AG04450 (cell line): ENCODE measurements at regions not wholly inside any gene's neighbourhood (a gene's known extent, or its start where the extent isn't known, plus 50 kb on each side); places are given as distances from the start of the nearest gene placed in this dataset.

Experiments used
- CTCF ChIA-PET: fragments of 300-600, 350-600 bp; formaldehyde crosslinking; extraction: SDS; loops from one replicate; lab custom pipeline; 2022; ENCODE audit warnings: antibody characterized with exemption, inconsistent platforms; lab: Charles Lee
- POLR2A ChIA-PET: fragments of 350-600 bp; formaldehyde crosslinking; extraction: SDS; loops from one replicate; lab custom pipeline; 2021; ENCODE audit warnings: antibody characterized with exemption, inconsistent platforms; lab: Yijun Ruan, JAX
- DNase-seq: peaks from one replicate; pipeline ENCODE4 v3.0.0-alpha.2; 2011; ENCODE audit warnings: low read depth, low spot score
- H3K27ac ChIP-seq: one replicate; pipeline ENCODE4 v1.5.1; 2012; ENCODE audit warnings: low read depth, low read length, control low read depth
- H3K27me3 ChIP-seq: one replicate; pipeline ENCODE4 v1.6.0; 2012; ENCODE audit warnings: low read length; ENCODE audit not compliant: control insufficient read depth, insufficient read depth
- H3K4me3 ChIP-seq: 2 replicates; pipeline ENCODE4 v1.5.1; 2011; ENCODE audit warnings: mild to moderate bottlenecking, low read depth, low read length, control low read depth
- H3K9me3 ChIP-seq: 2 replicates; pipeline ENCODE4 v1.5.1; 2012; ENCODE audit warnings: low read length; ENCODE audit not compliant: control insufficient read depth, insufficient read depth
- TF ChIP-seq, protein P1 (sequence below): IDR thresholded peaks from 2 replicates; pipeline ENCODE4 v1.5.1; 2011; ENCODE audit warnings: low read depth, low read length, control low read depth, inconsistent platforms

DNA sequence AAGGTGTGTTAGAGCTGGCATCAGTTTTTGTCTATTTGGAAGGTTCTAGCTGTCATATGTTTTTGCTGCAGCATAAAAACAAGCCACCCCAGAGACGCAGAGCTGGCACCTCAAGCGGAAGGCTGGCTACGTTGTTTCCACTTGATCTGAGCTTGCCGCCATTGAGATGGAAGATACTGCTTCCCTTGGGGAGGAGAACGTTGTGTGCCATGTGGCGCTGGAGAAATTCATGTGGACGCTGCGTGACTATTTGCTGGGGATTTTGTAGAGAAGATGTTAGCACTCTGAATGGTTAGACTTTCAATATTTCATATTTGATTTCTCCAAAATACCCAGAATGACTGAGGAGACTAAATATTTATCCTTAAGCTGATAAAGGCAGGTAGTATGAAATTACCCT is 216.2 kb upstream of the ST6GAL2 start:
- no peak overlapping the region for H3K27ac ChIP-seq
- POLR2A ChIA-PET = no interaction called here
- CTCF ChIA-PET = no interaction called here
- DNase-seq = no peak
- H3K27me3 ChIP-seq = no peaks in the 10 kb centered on the region
- H3K4me3 ChIP-seq = no peak overlapping the region
- TF ChIP-seq, protein P1, sequence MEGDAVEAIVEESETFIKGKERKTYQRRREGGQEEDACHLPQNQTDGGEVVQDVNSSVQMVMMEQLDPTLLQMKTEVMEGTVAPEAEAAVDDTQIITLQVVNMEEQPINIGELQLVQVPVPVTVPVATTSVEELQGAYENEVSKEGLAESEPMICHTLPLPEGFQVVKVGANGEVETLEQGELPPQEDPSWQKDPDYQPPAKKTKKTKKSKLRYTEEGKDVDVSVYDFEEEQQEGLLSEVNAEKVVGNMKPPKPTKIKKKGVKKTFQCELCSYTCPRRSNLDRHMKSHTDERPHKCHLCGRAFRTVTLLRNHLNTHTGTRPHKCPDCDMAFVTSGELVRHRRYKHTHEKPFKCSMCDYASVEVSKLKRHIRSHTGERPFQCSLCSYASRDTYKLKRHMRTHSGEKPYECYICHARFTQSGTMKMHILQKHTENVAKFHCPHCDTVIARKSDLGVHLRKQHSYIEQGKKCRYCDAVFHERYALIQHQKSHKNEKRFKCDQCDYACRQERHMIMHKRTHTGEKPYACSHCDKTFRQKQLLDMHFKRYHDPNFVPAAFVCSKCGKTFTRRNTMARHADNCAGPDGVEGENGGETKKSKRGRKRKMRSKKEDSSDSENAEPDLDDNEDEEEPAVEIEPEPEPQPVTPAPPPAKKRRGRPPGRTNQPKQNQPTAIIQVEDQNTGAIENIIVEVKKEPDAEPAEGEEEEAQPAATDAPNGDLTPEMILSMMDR = no peak
- H3K9me3 ChIP-seq = no peaks in the 10 kb centered on the region

DNA sequence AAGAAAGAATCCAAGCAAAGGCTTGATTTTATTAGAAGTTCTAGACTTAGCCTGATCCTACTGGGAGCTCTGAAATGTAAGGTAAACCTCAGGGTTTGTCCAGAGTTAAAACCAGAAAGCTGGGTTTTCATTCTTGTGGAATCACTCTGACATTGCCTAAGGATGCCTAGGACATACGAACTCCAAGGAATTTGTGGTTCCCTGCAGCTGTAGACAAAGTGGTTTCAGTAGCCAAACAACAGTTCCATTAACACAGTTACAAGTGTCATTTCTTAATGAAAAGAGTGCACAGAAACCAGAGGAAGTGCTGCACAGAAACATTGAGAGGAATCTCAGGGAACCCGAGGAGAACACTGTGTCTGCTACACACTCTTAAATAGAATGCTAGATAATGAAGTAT is 221.4 kb upstream of the ST6GAL2 start:
- ChIA-PET POLR2A (no interaction called here), CTCF (interaction anchor here (0.6 kb wide), 1 partner anchor 25 kb away, joined by 3 read pairs; no protein-coding TSS in a partner anchor)
- no peaks in the 10 kb centered on the region for H3K9me3 ChIP-seq
- no peaks in the 10 kb centered on the region for H3K27me3 ChIP-seq
- no peak overlapping the region for H3K27ac ChIP-seq
- no peak overlapping the region for H3K4me3 ChIP-seq
- TF ChIP-seq, protein P1 = no peak
- no peak for DNase-seq

DNA sequence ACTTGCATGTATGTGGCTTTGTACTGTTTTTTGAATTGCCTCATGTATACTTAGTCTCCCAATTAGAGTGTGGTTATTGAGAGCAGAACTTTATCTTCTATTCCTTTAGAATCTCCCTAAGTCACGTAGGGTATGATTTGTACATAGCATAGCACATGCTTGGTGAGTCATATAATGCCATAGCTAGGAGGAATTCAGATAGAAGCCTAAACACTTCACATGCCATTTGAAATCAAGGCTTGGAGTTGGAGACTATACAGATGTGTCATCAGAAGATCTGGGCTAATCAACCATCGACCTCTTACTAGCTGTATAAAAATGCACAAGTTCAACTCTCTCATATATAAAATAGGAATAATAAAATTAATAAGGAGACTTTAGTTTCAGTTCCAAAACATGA is 222.6 kb upstream of the ST6GAL2 start:
- POLR2A ChIA-PET = no interaction called here
- TF ChIP-seq, protein P1 = no peak
- no peaks in the 10 kb centered on the region for H3K27me3 ChIP-seq
- H3K9me3 ChIP-seq = no peaks in the 10 kb centered on the region
- CTCF ChIA-PET = no interaction called here
- no peak overlapping the region for H3K27ac ChIP-seq
- H3K4me3 ChIP-seq = no peak overlapping the region
- no peak for DNase-seq

DNA sequence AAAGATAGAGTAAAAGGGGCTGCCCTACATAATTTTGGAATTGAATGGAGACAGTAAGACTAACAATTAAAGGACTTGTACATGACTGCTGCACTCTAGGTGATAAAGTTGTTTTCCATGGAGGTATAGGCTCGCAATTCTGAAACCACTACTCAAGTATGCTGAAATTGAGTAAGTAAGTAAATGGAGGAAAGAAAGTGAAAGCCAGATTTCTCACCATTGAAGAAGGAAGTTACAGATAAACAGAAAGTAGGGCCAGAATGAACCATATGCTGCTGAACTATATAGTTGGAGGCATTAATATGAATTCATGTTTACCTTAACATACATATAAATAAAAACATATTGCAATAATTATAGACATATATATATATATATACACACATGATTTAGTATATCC is 225.7 kb upstream of the ST6GAL2 start:
- Histone ChIP-seq H3K9me3 (no peaks in the 10 kb centered on the region), H3K27ac (no peak overlapping the region), H3K4me3 (no peak overlapping the region), H3K27me3 (no peaks in the 10 kb centered on the region)
- DNase-seq = no peak
- CTCF ChIA-PET = no interaction called here
- POLR2A ChIA-PET = no interaction called here
- TF ChIP-seq, protein P1 = no peak

DNA sequence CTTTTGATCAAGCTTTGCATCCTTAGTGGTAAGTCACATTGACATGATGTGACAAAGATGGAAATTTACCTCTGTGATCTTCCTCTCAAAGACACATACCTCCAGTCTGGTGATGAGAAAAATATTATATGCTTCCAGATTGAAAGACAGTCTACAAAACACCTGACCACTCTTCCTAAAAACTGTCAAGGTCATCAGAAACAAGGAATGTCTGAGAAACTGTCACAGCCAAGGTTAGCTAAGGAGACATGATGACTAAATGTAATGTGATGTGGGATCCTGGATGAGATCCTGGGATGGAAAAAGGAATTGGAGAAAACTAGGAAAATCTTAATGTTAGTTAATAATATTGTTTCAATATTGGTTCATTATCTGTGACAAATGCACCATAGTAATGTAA is 226.6 kb upstream of the ST6GAL2 start:
- no peak overlapping the region for H3K27ac ChIP-seq
- TF ChIP-seq, protein P1 = no peak
- no peaks in the 10 kb centered on the region for H3K9me3 ChIP-seq
- H3K27me3 ChIP-seq = no peaks in the 10 kb centered on the region
- DNase-seq = no peak
- ChIA-PET POLR2A (no interaction called here), CTCF (no interaction called here)
- no peak overlapping the region for H3K4me3 ChIP-seq
